HK-2 (cell line): ENCODE measurements at regions not wholly inside any gene's neighbourhood (a gene's known extent, or its start where the extent isn't known, plus 50 kb on each side); places are given as distances from the start of the nearest gene placed in this dataset.
"Not testable (repeated sequence)": the region's sequence is repeated elsewhere in the genome, so short reads cannot be mapped to it uniquely, and the experiment has no call there.

Experiments used
- DNase-seq: peaks from one replicate; pipeline ENCODE4 v3.0.0-alpha.2; 2018; ENCODE audit not compliant: unreplicated experiment

DNA sequence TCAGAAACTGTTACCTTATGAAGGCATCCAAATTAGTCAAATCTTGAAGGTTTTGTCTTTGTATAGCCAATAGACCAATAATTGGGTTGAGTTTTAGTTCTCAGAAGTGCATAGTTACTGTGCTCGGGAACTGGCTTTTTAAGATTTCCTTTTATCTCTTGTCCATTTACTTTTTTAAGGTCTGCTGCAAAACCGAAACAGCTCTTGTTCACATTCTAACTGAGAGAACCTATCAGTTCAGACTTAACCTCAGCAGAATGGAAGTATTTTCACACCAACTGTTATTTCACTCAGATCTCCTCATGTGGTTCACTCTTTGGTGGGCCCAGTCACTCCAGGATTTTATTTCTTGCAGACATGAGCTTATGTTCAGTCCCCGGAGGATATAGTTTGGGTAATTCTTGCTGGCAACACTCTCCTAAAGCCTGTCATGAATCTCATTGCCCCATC, 55.5 kb downstream of the TPBG start:
- no peak for DNase-seq

DNA sequence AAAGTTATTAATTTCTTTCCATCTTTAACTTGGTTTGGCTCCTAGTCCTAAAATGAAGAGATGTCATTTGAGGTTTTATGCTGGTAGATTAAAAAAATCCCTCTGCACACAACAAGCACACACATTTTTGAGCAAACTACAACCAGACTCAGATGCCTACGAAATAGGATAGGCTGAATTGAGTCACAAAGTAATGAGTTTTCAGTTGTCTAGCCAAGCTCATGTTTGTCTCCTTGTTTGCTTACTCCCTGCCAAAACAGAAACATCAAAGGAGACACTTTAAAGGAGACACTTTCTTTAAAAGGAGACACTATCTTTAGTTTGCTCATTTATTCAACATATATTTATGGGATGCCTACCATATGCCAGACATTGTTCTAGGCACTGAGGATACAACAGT, 56.2 kb downstream of the TPBG start:
- DNase-seq, result no peak

DNA sequence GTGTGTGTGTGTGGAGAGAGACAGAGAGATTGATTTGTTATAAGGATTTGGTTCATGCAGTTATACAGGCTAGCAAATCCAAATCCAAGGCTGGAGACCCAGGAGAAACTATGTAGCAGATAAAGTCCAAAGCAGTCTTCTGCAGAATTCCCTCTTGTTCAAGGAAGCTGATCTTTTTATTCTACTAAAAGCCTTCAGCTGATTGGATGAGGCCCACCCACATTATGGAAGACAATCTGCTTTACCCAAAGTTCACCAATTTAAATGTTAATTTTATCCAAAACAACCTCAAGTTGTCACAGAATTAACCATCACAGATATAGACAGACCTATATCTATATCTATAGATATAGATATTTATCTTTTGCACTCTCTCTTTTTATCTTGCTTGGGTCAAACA, 67.0 kb downstream of the TPBG start:
- no peak for DNase-seq

DNA sequence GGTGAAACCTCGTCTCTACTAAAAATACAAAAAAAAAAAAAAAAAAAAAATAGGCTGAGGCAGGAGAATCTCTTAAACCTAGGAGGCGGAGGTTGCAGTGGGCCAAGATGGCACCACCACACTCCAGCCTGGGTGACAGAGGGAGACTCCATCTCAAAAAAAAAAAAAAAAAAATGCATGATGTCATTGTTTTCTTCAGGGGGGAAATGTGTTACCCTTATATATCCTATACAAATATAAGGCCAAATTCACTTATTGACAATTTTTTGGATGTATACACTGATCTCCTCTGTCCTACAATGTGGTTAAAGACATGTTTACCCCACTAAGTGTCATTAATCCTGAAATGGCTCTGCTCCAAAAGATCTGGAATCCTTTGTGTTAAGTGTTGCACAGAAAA, 73.1 kb downstream of the TPBG start:
- DNase-seq, result no peak

DNA sequence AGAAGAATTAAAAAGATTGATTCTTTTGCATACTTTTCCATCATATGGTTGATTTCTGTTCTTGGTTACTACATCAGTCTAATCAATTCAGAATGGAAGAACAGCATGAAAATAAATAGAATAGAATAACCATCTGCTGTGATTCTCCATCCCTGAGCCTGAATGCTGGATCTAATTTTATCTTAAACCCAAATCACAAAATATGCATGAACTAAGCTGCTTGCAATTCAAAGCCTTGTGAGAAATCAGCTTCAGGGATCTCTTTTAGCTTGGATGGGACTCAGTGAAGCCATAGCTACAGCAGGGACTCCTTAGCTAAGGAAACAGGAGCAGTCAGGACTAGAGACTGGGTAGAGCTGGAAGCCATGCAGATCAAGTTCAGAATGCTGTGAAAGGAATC, 74.1 kb downstream of the TPBG start:
- DNase-seq, result no peak

DNA sequence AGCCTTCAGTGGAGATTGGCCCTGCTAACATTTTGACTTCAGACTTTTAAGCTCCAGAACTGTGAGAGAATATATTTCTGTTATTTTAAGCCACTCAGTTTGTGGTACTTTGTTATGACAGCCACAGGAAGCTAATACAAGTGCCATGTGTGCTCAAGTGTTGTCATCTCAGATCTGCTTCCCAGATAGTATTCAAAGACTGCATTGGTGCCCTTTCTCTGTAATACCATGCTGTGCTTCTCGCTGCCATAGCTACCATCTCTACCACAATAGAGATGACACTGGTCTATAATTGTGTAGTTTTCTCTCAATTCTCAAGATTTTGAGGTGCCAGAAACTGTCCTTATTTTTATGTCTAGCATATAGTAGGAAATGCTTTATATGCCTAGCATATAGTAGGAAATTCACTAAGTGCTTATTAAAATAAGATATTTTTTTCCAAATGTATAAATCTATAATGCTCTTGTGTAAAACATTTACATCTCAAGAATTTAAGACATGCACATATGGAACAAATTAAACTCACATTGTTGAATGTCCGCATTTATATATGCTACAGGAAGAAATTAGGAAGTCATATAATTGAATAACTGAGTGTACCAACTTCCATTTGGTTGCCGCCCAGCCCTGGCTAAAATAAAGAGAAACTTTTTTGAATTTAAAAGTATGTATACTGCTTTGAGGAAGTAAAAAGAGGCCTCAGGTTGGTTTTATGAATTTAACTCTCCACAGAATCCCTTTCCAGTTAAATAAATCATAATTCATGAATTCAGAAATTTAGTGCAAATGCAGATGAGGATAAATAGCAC, 77.6 kb downstream of the TPBG start:
- no peak for DNase-seq

DNA sequence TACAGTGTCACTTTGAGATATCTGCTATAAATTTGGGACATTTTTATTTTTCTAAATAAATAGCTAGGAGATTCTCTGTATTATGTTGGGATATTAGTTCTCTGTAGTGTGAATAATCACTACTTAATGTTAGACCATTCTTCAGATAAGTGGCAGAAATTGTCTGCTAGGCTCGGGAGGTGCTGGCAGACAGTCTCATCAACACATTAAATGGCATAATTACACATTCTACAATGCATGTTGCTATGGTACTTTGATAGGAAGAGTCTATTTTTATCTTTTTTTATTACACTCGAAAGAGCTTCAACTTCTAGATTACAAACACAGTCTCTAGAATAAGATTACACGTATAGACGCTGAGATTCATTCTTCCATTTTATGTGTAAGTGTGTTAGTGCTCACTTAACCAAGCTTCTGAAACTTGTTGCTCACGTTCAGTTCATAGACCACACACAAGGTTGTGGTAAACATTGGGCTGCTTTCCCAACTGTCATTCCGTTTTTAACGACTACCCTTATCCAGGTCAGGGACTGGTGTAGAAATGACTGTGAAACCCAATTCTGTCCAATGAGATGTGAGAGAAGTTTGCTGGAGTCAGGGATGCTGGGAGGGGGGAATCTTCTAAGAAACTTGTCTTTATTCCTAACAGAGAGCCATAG, 78.6 kb downstream of the TPBG start:
- no peak for DNase-seq

DNA sequence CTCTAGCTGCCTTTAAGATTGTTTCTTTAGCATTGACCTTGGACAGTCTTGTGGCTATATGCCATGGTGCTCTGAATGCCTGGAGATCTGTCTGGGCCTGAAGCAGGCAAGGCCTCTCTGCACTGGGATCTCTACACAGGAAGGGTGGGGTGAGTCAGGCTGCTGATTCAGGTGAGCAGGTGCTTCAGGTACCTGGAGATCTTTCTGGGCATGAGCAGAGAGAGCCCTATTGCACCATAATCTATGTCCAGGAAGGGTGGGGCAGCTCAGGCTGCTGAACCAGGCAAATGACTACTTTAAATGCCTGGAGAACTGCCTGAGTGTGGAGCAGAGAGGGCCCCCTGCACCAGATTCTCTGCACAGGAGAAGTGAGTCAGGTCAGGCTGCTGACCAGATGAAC, 94.5 kb downstream of the TPBG start:
- DNase-seq, result no peak

DNA sequence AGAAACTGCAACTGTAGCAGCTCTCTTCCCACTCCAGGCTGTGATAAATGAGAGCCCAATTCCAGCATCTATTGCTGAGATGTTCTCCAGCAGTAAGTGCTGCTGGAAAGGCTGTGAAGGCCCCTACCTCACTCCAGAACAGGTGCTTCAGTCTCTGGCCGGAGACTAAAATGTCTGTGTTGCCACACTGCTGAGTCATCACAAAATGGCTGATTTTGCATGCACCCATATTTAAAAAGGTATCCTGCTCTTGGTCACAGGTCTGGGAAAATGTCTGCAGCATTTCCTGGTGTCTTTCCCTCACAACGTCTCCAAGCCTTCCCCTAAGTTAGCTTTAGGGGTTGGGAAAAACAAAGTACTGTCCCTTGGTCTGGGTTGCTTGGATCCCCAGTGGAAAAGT, 95.1 kb downstream of the TPBG start:
- DNase-seq, result no peak

DNA sequence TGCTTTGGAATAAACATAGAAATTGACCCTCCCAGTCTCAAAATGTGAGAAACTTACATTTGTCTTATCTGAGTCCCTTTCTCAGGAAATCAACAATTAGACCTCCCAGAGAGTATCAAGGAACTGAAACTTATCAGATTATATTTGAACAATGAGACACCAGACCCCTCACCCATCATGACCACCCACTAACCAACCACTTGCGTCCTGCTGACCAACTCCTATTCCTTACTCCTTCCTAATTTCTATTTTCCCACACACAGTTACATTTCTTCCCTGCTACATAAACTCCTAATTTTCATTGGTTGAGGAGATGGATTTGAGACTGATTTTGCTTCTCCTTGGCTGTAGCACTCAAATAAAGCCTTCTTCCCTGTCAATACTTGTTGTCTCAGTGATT, 97.9 kb downstream of the TPBG start:
- DNase-seq, result no peak

DNA sequence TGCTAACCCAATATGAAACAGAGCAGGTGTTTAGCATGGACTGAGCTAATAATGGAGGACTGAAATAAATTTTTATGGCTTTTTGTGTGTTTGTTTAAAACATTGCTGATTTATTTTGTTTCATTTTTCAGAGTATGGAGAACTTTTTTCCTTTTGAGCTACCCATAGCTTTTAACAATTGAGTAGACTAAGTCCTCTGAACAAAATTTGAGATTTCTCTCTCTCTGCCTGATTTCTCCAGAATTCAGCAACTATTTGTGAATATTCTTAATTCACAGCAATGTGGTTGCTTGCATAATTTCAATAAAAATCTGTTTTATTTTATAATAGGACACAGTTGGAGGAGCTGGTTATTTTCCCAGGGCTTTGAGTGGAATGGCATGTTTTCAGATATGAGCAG, 103.7 kb downstream of the TPBG start:
- no peak for DNase-seq

DNA sequence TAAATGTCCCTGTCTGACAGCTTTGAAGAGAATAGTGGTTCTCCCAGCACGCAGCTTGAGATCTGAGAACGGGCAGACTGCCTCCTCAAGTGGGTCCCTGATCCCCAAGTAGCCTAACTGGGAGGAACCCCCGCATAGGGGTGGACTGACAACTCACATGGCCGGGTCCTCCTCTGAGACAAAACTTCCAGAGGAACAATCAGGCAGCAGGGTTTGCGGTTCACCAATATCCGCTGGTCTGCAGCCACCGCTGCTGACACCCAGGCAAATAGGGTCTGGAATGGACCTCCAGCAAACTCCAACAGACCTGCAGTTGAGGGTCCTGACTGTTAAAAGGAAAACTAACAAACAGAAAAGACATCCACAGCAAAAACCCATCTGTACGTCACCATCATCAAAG, 106.5 kb downstream of the TPBG start:
- DNase-seq, result not testable (repeated sequence)

DNA sequence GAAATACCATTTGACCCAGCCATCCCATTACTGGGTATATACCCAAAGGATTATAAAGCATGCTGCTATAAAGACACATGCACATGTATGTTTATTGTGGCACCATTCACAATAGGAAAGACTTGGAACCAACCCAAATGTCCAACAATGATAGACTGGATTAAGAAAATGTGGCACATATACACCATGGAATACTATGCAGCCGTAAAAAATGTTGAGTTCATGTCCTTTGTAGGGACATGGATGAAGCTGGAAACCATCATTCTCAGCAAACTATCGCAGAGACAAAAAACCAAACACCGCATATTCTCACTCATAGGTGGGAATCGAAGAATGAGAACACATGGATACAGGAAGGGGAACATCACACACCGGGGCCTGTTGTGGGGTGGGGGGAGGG, 111.5 kb downstream of the TPBG start:
- DNase-seq, result not testable (repeated sequence)

DNA sequence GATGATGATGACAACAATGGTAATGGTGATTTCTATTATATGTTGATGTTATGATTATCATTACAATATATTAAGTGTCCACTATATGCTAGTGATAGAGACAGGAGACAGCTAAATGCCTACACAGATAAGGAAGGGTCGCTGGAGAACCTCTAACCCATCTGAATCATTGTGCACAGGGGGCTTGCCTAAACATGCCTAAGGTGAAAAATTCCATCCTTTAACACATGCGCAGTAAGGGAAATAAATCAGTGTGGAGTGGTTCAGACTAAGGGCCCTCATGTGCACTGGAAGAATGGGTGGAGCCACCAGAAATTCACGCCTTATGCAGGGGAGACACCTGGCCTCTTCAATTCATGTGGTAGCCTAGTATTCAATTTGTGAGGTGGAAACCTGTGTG, 120.4 kb downstream of the TPBG start:
- no peak for DNase-seq

DNA sequence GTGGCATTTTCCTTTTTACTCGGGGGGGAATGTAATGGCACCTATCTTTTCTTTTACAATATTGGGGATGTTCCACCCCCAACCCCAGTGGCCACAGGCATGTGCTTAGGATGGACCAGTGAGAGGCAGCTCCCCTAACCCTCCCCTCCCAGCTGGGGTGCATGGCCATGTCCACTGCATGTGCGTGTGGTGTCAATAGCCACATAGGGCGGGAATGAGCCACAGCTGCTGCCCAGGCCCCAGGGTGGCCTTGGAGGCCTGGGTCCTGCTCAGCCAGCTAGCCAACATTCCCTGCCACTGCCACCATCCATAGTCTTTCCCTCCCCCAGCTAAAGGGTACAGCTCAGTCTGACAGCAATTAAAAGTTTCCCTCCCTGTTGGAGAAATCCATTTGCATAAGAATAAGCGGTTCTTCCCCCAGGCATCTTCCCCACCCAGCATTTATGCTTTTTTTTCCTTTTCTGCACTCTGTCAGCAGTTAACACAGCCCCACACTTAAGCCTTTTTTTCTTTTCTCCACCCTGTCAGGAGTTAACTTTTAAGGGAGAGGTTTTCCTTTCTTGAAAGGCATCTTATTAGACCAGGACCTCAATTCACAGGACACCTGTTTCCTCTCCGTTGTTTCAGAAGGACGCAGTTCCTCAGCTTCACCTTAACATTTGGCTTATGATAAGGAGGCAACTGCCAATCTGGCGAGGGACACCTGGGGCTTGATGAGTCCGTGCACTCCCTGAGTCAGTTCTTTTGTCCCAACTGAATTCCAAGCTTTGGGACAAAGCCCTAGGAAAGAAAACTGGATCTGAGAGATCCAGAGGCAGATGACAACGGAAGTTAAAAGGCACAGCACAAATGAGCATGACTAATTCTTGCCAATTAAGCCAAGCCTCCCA, 121.4 kb downstream of the TPBG start:
- DNase-seq, result no peak

DNA sequence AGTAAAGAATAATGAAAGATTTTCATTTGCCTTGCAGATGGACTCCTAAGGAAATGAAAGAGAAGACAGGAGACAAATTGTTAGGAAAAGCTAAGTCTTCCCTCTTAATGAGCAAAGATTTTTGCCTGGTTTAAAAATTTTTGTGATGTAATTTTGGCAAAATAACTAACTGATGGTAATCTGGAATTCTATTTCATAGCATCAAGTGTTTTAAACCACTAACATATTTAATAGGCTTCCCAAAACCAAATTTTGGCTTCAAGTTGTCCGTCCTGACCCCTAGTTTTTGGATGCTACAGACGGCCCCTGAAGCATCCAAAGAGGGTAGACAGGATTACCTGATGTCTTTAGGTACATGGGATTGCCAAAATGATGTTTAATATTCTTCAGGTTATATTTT, 124.3 kb downstream of the TPBG start:
- no peak for DNase-seq

DNA sequence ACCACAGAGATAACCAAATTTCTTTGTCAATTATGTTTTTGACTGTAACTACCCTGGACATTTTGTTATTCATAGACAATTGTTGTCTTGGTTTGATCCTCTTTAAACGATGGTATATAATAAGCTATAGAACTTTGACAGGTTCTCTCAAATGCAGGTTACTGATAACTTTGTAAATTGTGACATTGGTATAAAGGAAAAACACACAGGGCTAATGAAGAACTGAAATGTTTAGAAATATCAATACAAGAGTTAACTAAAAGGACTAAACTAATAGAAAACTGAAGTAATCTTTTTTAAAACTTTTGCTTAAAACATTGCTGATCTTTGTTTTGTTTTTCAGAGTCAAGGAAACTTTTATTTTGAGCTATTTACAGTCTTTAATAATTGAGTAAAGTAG, 124.8 kb downstream of the TPBG start:
- no peak for DNase-seq

DNA sequence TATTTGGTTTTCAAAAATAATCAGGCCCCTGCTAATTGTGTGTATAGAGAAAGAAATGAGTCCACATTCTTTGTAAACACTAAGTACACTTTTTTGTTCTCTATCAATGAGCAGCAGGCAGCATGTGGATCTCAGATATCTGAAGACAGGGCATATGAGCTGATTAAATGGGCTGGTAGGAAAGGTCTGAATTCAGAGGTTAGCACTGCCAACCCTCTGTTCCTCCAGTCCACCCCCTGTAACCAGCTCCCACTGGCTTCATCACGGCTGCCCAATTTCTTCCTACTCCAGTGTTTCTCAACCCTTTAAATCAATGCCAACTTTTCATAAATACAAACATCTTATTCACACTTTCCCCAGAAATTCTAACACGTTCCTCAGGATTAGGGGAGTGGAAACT, 128.5 kb downstream of the TPBG start:
- DNase-seq, result no peak

DNA sequence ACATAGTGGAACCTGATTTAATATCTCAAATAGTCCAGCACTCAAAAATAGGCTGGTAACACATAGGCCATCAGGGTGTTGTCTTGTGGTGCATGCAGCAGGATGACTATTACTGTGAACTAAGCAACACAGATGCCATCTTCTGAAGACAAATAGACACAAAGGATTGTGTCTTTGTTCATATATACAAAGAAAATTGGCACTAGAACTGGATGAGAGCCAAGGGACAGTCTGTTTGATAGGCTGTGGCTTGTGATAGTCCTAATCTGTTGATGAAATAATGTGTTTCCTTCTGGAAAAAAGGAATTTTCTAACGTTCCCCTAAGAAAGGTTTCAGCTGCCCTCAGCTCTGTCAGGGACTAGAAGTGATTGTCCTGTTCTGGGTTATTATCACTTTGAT, 129.8 kb downstream of the TPBG start:
- DNase-seq, result no peak

DNA sequence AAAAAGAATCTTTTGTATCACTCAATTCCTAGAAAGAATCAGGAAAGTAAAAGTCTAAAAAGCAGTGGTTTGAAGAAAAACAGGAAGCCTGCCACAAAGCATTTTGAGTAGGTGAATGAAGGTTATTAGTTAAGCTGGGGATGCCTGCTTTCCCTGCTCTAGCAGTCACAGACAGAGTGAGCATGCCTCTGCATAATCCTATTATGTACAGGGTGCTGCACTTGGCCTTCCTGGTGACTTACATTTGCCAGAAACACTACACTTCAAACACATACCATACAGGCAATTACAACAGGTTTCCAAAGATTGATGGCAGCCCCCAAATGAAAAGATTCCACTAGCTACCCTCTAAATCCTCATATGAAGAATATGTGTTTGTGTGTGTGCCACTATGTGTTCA, 130.8 kb downstream of the TPBG start:
- peak; percentile 4 for DNase-seq

DNA sequence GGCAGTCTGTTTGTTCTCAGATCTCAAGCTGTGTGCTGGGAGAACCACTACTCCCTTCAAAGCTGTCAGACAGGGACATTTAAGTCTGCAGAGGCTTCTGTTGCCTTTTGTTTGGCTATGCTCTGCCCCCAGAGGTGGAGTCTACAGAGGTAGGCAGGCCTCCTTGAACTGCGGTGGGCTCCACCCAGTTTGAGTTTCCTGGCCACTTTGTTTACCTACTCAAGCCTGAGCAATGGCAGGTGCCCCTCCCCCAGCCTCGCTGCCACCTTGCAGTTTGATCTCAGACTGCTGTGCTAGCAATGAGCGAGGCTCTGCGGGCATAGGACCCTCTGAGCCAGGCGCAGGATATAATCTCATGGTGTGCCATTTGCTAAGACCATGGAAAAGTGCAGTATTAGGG, 138.3 kb downstream of the TPBG start:
- DNase-seq, result not testable (repeated sequence)

DNA sequence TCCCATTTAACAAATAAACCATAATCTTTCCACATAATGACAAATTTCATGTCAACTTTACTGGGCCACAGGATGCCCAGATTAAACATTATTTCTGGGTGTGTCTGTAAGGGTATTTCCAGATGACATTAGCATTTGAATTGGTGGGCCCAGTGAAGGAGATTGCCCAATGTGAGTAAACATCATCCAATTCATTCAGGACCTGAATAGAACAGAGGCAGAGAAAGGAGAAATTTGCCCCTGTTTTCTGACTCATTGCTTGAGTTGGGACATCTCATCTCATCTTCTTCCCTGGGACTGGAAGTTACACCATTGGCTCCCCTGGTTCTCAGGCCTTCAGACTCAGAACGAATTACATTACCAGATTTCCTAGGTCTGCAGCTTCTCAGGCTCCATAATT, 142.9 kb downstream of the TPBG start:
- no peak for DNase-seq

DNA sequence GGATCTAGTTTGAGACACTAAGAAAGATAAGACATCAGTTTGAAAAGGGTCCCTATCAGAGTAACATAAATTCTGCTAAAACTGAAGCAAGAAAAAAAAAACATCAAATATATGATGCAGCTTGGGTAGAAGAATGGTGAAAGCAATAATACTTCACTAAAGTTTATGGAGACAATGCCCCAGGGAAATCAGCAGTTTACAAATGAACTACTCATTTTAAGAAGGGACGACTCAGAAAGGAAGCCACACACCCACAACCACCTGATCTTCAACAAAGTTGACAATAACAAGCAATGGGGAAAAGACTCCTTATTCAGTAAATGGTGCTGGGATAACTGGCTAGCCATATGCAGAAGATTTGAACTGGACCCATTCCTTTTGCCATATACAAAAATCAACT, 143.5 kb downstream of the TPBG start:
- no peak for DNase-seq
